NOMO-1 treated with dmso at 0.1 percent for 144 hours (cell line): ENCODE measurements at regions not wholly inside any gene's neighbourhood (a gene's known extent, or its start where the extent isn't known, plus 50 kb on each side); places are given as distances from the start of the nearest gene placed in this dataset.
"Not testable (repeated sequence)": the region's sequence is repeated elsewhere in the genome, so short reads cannot be mapped to it uniquely, and the experiment has no call there.

Experiments
- DNase-seq: peaks from one replicate; lab custom pipeline; 2025; ENCODE audit not compliant: unreplicated experiment; lab: John Stamatoyannopoulos, UW

- no peak for DNase-seq
These were observed 673.0 kb upstream of the FLRT2 start for GRCh38 chr14:84856751-84857534.

- no peak for DNase-seq
These were observed 672.4 kb upstream of the FLRT2 start for GRCh38 chr14:84857571-84857970.

- DNase-seq = no peak
These were observed 670.8 kb upstream of the FLRT2 start for GRCh38 chr14:84859116-84859515.

GRCh38 chr14:84864548-84865271 is 665.2 kb upstream of the FLRT2 start:
- no peak for DNase-seq

GRCh38 chr14:84871734-84872133 is 658.2 kb upstream of the FLRT2 start:
- DNase-seq = no peak

- DNase-seq = no peak
These were observed 655.5 kb upstream of the FLRT2 start for GRCh38 chr14:84874436-84874835.

GRCh38 chr14:84877061-84877460 is 652.9 kb upstream of the FLRT2 start:
- DNase-seq = no peak

- DNase-seq = no peak
These were observed 647.1 kb upstream of the FLRT2 start for GRCh38 chr14:84882830-84883229.

- DNase-seq = no peak
These were observed 644.9 kb upstream of the FLRT2 start for GRCh38 chr14:84885061-84885460.

GRCh38 chr14:84891404-84891803 is 638.5 kb upstream of the FLRT2 start:
- DNase-seq = no peak

GRCh38 chr14:84894254-84894653 is 635.7 kb upstream of the FLRT2 start:
- no peak for DNase-seq

GRCh38 chr14:84922370-84922769 is 607.6 kb upstream of the FLRT2 start:
- DNase-seq = no peak

GRCh38 chr14:84926656-84927055 is 603.3 kb upstream of the FLRT2 start:
- DNase-seq = no peak

GRCh38 chr14:84927096-84927827 is 602.7 kb upstream of the FLRT2 start:
- no peak for DNase-seq

GRCh38 chr14:84929086-84929485 is 600.9 kb upstream of the FLRT2 start:
- no peak for DNase-seq

GRCh38 chr14:84929834-84930233 is 600.1 kb upstream of the FLRT2 start:
- DNase-seq = no peak

GRCh38 chr14:84937016-84937415 is 592.9 kb upstream of the FLRT2 start:
- no peak for DNase-seq

GRCh38 chr14:84937449-84937848 is 592.5 kb upstream of the FLRT2 start:
- no peak for DNase-seq

GRCh38 chr14:84944901-84945300 is 585.0 kb upstream of the FLRT2 start:
- DNase-seq = not testable (repeated sequence)

GRCh38 chr14:84959851-84960520 is 570.0 kb upstream of the FLRT2 start:
- DNase-seq = no peak

GRCh38 chr14:84961637-84962036 is 568.3 kb upstream of the FLRT2 start:
- DNase-seq = no peak
